Chondrocyte (in vitro differentiated cells): ENCODE measurements at regions not wholly inside any gene's neighbourhood (a gene's known extent, or its start where the extent isn't known, plus 50 kb on each side); places are given as distances from the start of the nearest gene placed in this dataset.

Source experiments
- DNase-seq: peaks from one replicate; pipeline ENCODE4 v3.0.0; 2021; ENCODE audit warnings: mixed read lengths, low spot score
- H3K27ac Mint-ChIP-seq: one replicate; pipeline ENCODE4 v1.8.0; 2021; ENCODE audit warnings: mild to moderate bottlenecking, moderate library complexity, mixed read lengths; ENCODE audit not compliant: unreplicated experiment
- H3K27me3 Mint-ChIP-seq: 2 replicates; pipeline ENCODE4 v1.8.0; 2021; ENCODE audit warnings: low read depth, mixed read lengths
- H3K36me3 Mint-ChIP-seq: 2 replicates; pipeline ENCODE4 v1.8.0; 2021; ENCODE audit warnings: low read depth, mixed read lengths
- H3K4me1 Mint-ChIP-seq: 2 replicates; pipeline ENCODE4 v1.8.0; 2021; ENCODE audit warnings: low read depth, mild to moderate bottlenecking, mixed read lengths
- H3K4me3 Mint-ChIP-seq: one replicate; pipeline ENCODE4 v1.8.0; 2021; ENCODE audit warnings: mild to moderate bottlenecking, moderate library complexity, mixed read lengths; ENCODE audit not compliant: unreplicated experiment
- H3K9me3 Mint-ChIP-seq: 2 replicates; pipeline ENCODE4 v1.8.0; 2021; ENCODE audit warnings: low read depth, mixed read lengths
- CTCF ChIP-seq: fragments of 200-600 bp; sonication (generic); IDR thresholded peaks from 2 replicates; pipeline ENCODE4 v1.5.0; 2021; ENCODE audit warnings: antibody characterized with exemption, mild to moderate bottlenecking, moderate library complexity

GRCh38 chr9:93900971-93901861 is 53.9 kb downstream of the BARX1 start:
- H3K4me3 Mint-ChIP-seq, result no peak overlapping the region
- H3K9me3 Mint-ChIP-seq, result peaks cover 9% of the 10 kb centered on the region
- no peak for TF ChIP-seq CTCF
- H3K27ac Mint-ChIP-seq, result no peak overlapping the region
- DNase-seq, result no peak
- H3K27me3 Mint-ChIP-seq, result peaks cover 20% of the 10 kb centered on the region
- H3K4me1 Mint-ChIP-seq, result no peaks in the 10 kb centered on the region
- H3K36me3 Mint-ChIP-seq, result no peaks in the 10 kb centered on the region

GRCh38 chr9:93900436-93900819 is 54.7 kb downstream of the BARX1 start:
- no peaks in the 10 kb centered on the region for H3K36me3 Mint-ChIP-seq
- no peak for DNase-seq
- peaks cover 16% of the 10 kb centered on the region for H3K27me3 Mint-ChIP-seq
- no peaks in the 10 kb centered on the region for H3K4me1 Mint-ChIP-seq
- no peak overlapping the region for H3K27ac Mint-ChIP-seq
- TF ChIP-seq CTCF, result no peak
- peaks cover 9% of the 10 kb centered on the region for H3K9me3 Mint-ChIP-seq
- H3K4me3 Mint-ChIP-seq, result no peak overlapping the region

GRCh38 chr9:93899609-93900435 is 55.3 kb downstream of the BARX1 start:
- Mint-ChIP-seq H3K27ac (no peak overlapping the region), H3K4me3 (no peak overlapping the region), H3K27me3 (peaks cover 16% of the 10 kb centered on the region), H3K9me3 (peaks cover 9% of the 10 kb centered on the region), H3K4me1 (no peaks in the 10 kb centered on the region), H3K36me3 (no peaks in the 10 kb centered on the region)
- no peak for DNase-seq
- no peak for TF ChIP-seq CTCF

- Mint-ChIP-seq H3K9me3 (peaks cover 9% of the 10 kb centered on the region), H3K36me3 (no peaks in the 10 kb centered on the region), H3K4me1 (no peaks in the 10 kb centered on the region), H3K27me3 (peaks cover 10% of the 10 kb centered on the region), H3K27ac (no peak overlapping the region), H3K4me3 (no peak overlapping the region)
- no peak for TF ChIP-seq CTCF
- no peak for DNase-seq
Observed at GRCh38 chr9:93898502-93899426, 56.4 kb downstream of the BARX1 start.
